ENCODE measurements at regions not wholly inside any gene's neighbourhood (a gene's known extent, or its start where the extent isn't known, plus 50 kb on each side); places are given as distances from the start of the nearest gene placed in this dataset.
"Not testable (repeated sequence)": the region's sequence is repeated elsewhere in the genome, so short reads cannot be mapped to it uniquely, and the experiment has no call there.

- no peak for DNase-seq
Observed at GRCh38 chr4:34289962-34290361, 1954.4 kb downstream of the ARAP2 start.

GRCh38 chr4:34293459-34293858, 1950.9 kb downstream of the ARAP2 start:
- DNase-seq = no peak

DNA sequence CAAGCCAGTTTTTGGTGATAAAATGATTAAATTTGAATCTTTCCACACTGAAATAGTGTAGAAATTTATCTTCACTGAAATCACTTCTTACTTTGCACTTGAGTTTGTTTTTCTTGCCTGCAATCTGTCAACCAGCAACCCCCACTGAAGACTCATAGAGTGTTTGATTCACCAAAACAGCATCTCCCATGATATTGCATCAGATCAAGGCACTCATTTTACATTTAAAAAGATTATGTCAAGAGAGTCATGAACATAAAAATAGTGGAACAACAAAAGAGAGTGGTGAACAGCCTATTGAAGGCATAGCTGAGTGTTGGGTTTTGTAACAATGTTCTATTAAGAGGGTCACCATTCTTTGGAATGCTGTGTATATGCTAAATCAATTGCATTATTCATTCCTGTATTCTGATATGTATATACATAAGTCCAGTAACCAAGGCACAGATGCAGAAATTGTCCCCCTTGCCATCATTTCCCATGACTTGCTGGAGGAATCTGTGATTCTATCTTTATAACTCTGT, 1934.9 kb downstream of the ARAP2 start:
- DNase-seq = no peak

DNA sequence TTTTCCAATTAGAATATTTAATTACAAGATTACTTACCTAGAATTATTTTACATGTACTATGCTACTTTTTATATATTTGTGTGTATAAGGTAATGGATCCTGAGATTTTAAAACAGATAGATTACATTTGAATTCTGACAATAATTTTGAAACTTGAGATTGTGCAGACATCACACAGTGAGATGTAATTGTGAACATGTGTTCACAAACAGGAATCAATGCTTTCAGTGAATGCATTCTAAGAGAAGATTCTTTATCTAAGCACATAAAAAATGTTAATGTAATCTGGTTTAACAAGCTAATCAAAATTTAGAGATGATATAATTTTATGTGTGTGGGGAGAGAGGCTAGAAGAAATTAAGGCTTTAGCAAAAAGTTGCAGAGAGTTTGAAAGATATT, 1925.5 kb downstream of the ARAP2 start:
- DNase-seq = no peak

DNA sequence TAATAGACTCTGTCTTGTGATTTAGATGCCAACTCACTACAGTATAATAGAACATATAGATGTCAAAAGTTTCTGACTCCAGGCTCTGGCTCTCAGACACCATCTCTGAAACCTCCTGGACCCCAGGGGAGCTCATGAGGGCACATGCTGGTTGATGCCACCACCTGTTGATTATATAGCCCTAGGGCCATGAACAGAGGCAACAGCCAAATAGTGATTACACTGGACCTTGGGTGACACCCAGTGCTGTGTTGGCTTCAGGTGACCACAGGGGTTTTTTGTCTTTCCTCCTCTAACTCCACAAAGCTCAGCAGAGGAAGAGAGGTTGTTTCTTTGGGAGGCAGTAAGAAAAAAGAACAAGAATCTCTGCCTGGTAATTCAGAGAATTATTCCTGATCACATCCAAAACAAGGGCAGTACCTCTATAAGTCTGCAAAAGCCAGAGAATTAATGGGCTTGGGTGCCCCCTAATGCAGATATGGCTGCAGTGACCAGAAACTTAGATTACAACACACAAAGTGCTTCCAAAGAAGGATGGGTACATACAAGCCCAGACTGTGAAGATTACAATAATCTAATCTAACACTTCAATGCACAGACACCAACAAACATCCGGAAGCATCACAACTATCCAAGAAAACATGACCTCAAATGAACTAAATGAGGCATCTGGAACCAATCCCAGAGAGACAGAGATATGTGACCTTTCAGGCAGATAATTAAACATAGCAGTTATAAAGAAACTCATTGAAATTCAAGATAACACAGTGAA, 1920.6 kb downstream of the ARAP2 start:
- no peak for DNase-seq

GRCh38 chr4:34328939-34329338, 1915.4 kb downstream of the ARAP2 start:
- DNase-seq = no peak

DNA sequence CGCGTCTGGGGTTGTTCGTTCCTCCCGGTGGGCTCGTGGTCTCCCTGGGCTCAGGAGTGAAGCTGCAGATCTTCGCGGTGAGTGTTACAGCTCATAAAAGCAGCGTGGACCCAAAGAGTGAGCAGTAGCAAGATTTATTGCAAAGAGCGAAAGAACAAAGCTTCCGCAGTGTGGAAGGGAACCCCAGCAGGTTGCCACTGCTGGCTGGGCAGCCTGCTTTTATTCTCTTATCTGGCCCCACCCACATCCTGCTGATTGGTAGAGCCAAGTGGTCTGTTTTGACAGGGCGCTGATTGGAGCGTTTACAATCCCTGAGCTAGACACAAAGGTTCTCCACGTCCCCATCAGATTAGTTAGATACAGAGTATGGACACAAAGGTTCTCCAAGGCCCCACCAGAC, 1909.2 kb downstream of the ARAP2 start:
- DNase-seq = not testable (repeated sequence)

DNA sequence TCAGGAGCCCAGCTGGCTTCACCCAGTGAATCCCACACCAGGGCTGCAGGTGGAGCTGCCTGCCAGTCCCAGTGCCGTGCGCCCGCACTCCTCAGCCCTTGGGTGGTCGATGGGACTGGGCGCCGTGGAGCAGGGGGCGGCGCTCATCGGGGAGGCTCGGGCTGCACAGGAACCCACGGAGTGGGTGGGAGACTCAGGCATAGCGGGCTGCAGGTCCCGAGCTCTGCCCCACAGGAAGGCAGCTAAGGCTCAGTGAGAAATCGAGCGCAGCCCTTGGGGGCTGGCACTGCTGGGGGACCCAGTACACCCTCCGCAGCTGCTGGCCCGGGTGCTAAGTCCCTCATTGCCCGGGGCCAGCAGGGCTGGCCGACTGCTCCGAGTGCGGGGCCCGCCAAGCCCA, 1908.8 kb downstream of the ARAP2 start:
- DNase-seq = not testable (repeated sequence)

DNA sequence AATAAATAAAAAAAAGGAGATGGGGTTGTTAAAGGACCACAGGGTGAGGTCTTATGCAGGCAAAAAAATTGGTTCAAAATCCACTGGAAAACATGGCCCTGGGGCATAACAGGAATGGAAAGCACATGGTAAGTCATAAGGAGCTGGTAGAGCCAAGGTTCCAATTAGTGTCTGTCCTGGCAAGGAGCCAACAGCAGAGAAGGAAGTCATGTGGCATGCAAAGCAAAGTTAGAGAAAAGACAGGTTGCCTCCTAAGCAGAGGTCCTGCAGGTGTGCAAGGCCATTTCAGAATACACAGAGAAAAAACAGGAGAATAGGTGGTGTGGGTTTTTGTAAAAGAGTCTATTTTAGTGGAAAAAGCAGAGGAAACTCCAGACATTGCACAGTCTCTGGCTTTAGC, 1881.7 kb downstream of the ARAP2 start:
- no peak for DNase-seq

DNA sequence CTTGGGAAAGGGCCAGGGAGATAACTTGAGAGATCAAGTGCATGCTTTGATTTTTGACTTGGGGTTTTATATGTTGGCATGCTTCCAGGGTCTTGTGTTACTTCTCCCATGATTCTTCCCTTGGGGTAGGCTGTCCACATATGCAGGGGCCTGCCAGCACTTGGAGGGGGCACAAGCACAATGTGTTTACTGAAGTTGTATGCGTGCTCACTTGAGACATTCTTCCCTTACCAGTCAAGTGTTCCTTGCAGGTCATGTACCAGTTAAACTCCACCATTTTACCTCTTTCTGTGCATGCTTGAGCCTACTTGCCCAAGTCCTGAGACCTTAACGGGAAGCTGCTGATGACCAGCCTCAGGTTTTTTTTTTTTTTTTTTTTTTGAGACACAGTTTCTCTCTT, 1880.5 kb downstream of the ARAP2 start:
- DNase-seq = no peak

DNA sequence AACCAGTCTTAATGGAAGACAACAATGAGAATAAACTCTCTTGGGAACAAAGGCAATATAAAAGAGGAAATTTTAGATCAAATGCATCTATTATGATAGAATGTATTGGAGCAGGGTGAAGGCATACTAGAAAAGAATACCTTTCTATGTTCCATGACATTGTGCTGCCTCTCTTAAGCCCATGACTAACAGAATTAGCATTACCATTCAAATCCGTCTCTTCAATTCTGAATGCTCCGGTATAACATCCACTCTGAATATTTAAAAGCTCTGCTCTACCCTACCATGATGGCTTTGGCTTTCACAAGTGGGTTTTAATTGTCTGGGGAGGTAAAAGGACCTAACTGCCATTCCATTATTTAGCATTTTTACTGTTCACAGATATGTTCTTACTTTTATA, 1878.4 kb downstream of the ARAP2 start:
- DNase-seq = no peak

GRCh38 chr4:34371676-34372075, 1872.6 kb downstream of the ARAP2 start:
- DNase-seq = no peak

DNA sequence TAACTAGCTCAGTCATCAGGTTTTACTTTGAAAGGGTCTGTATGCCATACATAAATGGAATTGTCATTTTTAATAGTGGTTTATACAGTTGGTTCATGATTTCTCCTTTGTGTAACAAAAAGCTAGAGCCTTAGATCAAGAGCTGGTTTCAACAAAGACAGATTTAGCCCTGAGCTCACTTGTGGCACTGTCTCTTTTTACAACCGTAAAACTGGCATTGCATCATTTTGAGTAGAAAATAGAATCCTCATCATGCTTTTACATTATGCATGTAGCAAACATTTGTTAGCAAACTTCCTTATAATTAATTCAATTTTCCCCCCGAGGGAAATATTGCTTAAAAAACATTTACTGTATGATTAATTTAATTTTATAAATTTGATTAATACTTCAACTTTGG, 1871.5 kb downstream of the ARAP2 start:
- DNase-seq = no peak

DNA sequence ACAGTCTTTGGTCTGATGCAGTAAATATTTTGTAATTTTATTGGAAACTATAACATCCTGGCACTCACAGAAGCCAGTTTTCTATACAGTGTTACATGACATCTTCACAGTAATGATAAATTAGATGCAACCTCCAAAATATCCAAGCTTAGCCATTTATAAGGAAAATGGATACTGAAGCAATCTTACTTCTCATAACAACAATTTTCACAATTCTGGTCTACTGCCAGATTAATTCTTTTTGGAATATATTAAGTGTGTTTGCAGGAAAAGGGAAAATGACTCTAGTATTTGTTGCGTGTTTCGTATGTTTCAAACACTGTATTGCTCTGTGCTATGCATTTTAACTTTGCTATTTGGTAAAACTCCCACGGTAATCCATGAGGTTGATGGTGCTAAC, 1870.9 kb downstream of the ARAP2 start:
- DNase-seq = no peak

DNA sequence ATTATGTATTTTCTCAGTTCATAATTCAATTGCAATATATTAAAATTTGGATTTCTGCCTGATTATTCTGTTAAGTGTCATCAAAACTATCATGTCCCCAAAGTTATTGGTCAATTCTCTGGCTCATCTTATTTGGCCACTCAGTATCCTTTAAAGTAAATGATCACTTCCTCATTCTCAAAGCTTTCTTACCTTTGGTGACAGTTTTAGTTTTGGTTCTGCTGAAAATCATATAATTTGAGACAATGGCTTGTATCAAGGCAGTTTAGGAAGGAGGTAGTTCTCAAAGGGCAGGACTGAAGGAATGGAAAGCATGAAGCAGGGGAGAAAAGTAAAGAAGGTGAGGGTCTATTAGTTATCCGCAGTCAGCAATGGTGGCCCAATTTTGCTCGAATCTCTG, 1832.1 kb downstream of the ARAP2 start:
- DNase-seq = no peak

GRCh38 chr4:34412911-34413310, 1831.4 kb downstream of the ARAP2 start:
- DNase-seq = no peak

DNA sequence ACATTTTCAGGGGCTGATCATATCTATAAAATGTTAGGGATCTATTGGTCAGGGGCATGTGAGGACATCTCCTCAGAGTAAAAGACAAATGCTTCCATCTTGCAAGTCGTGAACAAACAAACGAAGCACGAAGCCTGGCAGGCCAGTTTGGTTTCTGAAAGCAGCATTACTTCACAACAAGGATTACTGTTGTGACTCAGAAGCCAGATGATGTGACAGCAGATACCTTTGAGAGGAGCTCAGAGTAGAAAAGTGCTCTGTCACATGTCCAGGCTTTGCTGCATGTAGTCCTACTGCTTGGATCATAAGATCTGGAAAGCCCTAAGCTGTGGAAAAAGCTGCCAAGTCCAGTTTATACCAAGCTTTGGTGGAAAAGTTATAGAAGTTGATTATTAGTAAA, 1827.2 kb downstream of the ARAP2 start:
- no peak for DNase-seq

DNA sequence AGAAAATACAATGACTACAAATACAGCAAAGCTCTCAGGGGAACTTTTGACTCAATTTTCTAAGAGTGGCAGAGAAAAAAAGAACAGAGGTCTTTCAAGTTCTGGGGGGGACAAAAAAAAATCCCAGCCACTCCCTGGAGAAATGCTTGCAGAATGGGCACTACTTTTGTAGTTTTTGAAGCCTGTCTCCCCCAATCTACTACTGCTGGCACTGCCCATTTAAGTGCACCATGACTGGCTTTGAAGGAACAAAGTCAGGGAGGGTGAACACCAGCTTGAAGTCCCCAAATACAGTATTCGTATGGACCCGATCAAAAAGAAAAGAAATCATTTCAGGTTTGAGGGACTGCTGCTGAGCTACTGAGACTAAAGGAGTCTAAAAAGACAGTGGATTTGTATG, 1824.4 kb downstream of the ARAP2 start:
- DNase-seq = no peak

- no peak for DNase-seq
Observed at GRCh38 chr4:34422472-34423175, 1821.7 kb downstream of the ARAP2 start.

GRCh38 chr4:34432706-34433105, 1811.6 kb downstream of the ARAP2 start:
- DNase-seq = no peak

GRCh38 chr4:34434377-34434776, 1809.9 kb downstream of the ARAP2 start:
- not testable (repeated sequence) for DNase-seq

DNA sequence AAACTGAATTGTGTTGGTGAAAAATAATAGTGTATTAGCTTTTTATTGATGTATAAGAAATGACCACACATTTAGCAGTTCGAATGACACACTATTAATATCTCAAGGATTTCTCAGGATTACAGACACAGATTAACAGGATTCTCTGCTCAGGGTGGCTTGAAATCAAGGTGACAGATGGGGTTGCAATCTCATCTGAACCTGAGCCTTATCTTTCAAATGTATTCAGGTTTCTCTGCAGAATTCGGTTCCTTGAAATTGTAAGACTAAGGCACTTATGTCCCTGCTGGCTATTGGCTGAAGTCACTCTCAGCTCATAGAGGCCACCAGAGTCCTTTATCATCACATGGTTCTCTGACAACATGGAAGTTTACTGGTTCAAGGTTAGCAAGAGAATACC, 1780.1 kb downstream of the ARAP2 start:
- DNase-seq = no peak

GRCh38 chr4:34466411-34466810, 1777.9 kb downstream of the ARAP2 start:
- no peak for DNase-seq

DNA sequence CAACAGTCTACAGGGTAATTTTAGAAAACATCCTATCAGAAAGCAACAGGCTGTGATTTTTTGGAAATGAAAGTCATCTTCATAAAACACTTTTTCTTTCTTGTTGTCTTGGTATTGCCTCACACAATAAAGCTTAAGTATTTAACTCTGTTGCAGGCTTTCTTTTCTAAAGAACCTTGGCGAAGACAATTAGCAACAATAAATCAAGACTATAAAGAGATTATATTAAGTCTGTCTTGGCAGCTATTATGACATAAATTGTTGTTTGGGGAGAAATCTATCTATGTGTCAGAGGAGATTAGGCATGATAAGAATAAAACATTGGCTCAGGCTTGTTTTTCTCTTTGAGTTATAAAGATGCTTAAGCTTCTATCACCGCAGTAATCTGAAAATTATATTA, 1774.8 kb downstream of the ARAP2 start:
- no peak for DNase-seq
